Midbrain (tissue), 1 donor: ENCODE measurements at regions not wholly inside any gene's neighbourhood (a gene's known extent, or its start where the extent isn't known, plus 50 kb on each side); places are given as distances from the start of the nearest gene placed in this dataset.

Experiments
- DNase-seq: peaks from one replicate; lab custom pipeline; 2025; lab: John Stamatoyannopoulos, UW

GRCh38 chr6:156648616-156649015 lies 128.6 kb upstream of the ARID1B start:
- DNase-seq, result no peak

- DNase-seq, result no peak
These were observed 129.2 kb upstream of the ARID1B start for GRCh38 chr6:156647991-156648390.

GRCh38 chr6:156647140-156647784 lies 129.9 kb upstream of the ARID1B start:
- no peak for DNase-seq

- no peak for DNase-seq
These were observed 130.7 kb upstream of the ARID1B start for GRCh38 chr6:156646496-156646895.

GRCh38 chr6:156645097-156645496 lies 132.1 kb upstream of the ARID1B start:
- DNase-seq, result no peak

GRCh38 chr6:156639009-156639721 lies 138.0 kb upstream of the ARID1B start:
- no peak for DNase-seq

- DNase-seq, result no peak
These were observed 138.6 kb upstream of the ARID1B start for GRCh38 chr6:156638581-156638980.

GRCh38 chr6:156634951-156635371 lies 142.2 kb upstream of the ARID1B start:
- DNase-seq, result no peak

- DNase-seq, result no peak
These were observed 143.1 kb upstream of the ARID1B start for GRCh38 chr6:156634048-156634447.

GRCh38 chr6:156633291-156633690 lies 143.9 kb upstream of the ARID1B start:
- no peak for DNase-seq

GRCh38 chr6:156630613-156631302 lies 146.4 kb upstream of the ARID1B start:
- no peak for DNase-seq

- no peak for DNase-seq
These were observed 148.4 kb upstream of the ARID1B start for GRCh38 chr6:156628805-156629204.

GRCh38 chr6:156627524-156627923 lies 149.7 kb upstream of the ARID1B start:
- no peak for DNase-seq

- DNase-seq, result no peak
These were observed 155.0 kb upstream of the ARID1B start for GRCh38 chr6:156622185-156622584.

- DNase-seq, result no peak
These were observed 156.8 kb upstream of the ARID1B start for GRCh38 chr6:156620331-156620730.

GRCh38 chr6:156618600-156619205 lies 158.5 kb upstream of the ARID1B start:
- DNase-seq, result no peak

- no peak for DNase-seq
These were observed 159.2 kb upstream of the ARID1B start for GRCh38 chr6:156617941-156618340.

GRCh38 chr6:156617376-156617775 lies 159.8 kb upstream of the ARID1B start:
- no peak for DNase-seq

GRCh38 chr6:156616495-156616894 lies 160.7 kb upstream of the ARID1B start:
- DNase-seq, result no peak

- DNase-seq, result no peak
These were observed 163.2 kb upstream of the ARID1B start for GRCh38 chr6:156613996-156614395.

GRCh38 chr6:156612361-156612760 lies 164.8 kb upstream of the ARID1B start:
- no peak for DNase-seq

- DNase-seq, result no peak
These were observed 175.2 kb upstream of the ARID1B start for GRCh38 chr6:156602066-156602385.
